ENCODE measurements at regions not wholly inside any gene's neighbourhood (a gene's known extent, or its start where the extent isn't known, plus 50 kb on each side); places are given as distances from the start of the nearest gene placed in this dataset.
A peak's percentile ranks its signal among the peaks of the same experiment; 100 is the strongest.

GRCh38 chr12:102592134-102592533, 111.8 kb upstream of the IGF1 start:
- no peak for DNase-seq

GRCh38 chr12:102573237-102573636, 92.9 kb upstream of the IGF1 start:
- peak; percentile 59 for DNase-seq

GRCh38 chr12:102571889-102572288, 91.5 kb upstream of the IGF1 start:
- DNase-seq: peak; percentile 26

- DNase-seq: no peak
Observed at GRCh38 chr12:102570256-102570655, 89.9 kb upstream of the IGF1 start.

GRCh38 chr12:102569803-102570202, 89.4 kb upstream of the IGF1 start:
- no peak for DNase-seq

- DNase-seq: peak; percentile 67
Observed at GRCh38 chr12:102568276-102568675, 87.9 kb upstream of the IGF1 start.

GRCh38 chr12:102567031-102567985, 86.9 kb upstream of the IGF1 start:
- DNase-seq: peak; percentile 97

- DNase-seq: no peak
Observed at GRCh38 chr12:102565555-102565954, 85.2 kb upstream of the IGF1 start.

- no peak for DNase-seq
Observed at GRCh38 chr12:102564026-102564425, 83.7 kb upstream of the IGF1 start.

GRCh38 chr12:102562836-102563425, 82.6 kb upstream of the IGF1 start:
- peak; percentile 74 for DNase-seq

- no peak for DNase-seq
Observed at GRCh38 chr12:102551186-102551585, 70.8 kb upstream of the IGF1 start.

- no peak for DNase-seq
Observed at GRCh38 chr12:102549691-102550090, 69.3 kb upstream of the IGF1 start.

GRCh38 chr12:102548543-102548942, 68.2 kb upstream of the IGF1 start:
- DNase-seq: peak; percentile 26

- DNase-seq: peak; percentile 46
Observed at GRCh38 chr12:102543494-102544485, 63.4 kb upstream of the IGF1 start.

GRCh38 chr12:102542816-102543440, 62.6 kb upstream of the IGF1 start:
- DNase-seq: no peak

- peak; percentile 30 for DNase-seq
Observed at GRCh38 chr12:102540815-102541385, 60.5 kb upstream of the IGF1 start.

- peak; percentile 99 for DNase-seq
Observed at GRCh38 chr12:102539651-102540553, 59.5 kb upstream of the IGF1 start.

GRCh38 chr12:102535306-102535705, 54.9 kb upstream of the IGF1 start:
- DNase-seq: no peak

GRCh38 chr12:102534899-102535298, 54.5 kb upstream of the IGF1 start:
- DNase-seq: peak; percentile 62

GRCh38 chr12:102533483-102534215, 53.3 kb upstream of the IGF1 start:
- peak; percentile 50 for DNase-seq
